OCI-M1 (cell line): ENCODE measurements at regions not wholly inside any gene's neighbourhood (a gene's known extent, or its start where the extent isn't known, plus 50 kb on each side); places are given as distances from the start of the nearest gene placed in this dataset.
"Not testable (repeated sequence)": the region's sequence is repeated elsewhere in the genome, so short reads cannot be mapped to it uniquely, and the experiment has no call there.

ENCODE experiments used
- DNase-seq: peaks from one replicate; lab custom pipeline; 2025; lab: John Stamatoyannopoulos, UW

GRCh38 chr5:30479104-30479503 is 714.4 kb upstream of the CDH6 start:
- no peak for DNase-seq

GRCh38 chr5:30475429-30475828 is 718.1 kb upstream of the CDH6 start:
- DNase-seq, result no peak

GRCh38 chr5:30469691-30470090 is 723.8 kb upstream of the CDH6 start:
- DNase-seq, result no peak

- peak; percentile 54 for DNase-seq
Observed at GRCh38 chr5:30458681-30459080, 734.8 kb upstream of the CDH6 start.

GRCh38 chr5:30455484-30455883 is 738.0 kb upstream of the CDH6 start:
- DNase-seq, result not testable (repeated sequence)

- DNase-seq, result no peak
Observed at GRCh38 chr5:30453168-30453567, 740.3 kb upstream of the CDH6 start.

GRCh38 chr5:30450153-30450552 is 743.3 kb upstream of the CDH6 start:
- no peak for DNase-seq

GRCh38 chr5:30447431-30447830 is 746.1 kb upstream of the CDH6 start:
- DNase-seq, result peak; percentile 51

GRCh38 chr5:30446456-30446855 is 747.0 kb upstream of the CDH6 start:
- DNase-seq, result no peak

GRCh38 chr5:30438785-30439184 is 754.7 kb upstream of the CDH6 start:
- no peak for DNase-seq

- peak; percentile 88 for DNase-seq
Observed at GRCh38 chr5:30436691-30437090, 756.8 kb upstream of the CDH6 start.

- peak; percentile 25 for DNase-seq
Observed at GRCh38 chr5:30428866-30429407, 764.5 kb upstream of the CDH6 start.

- no peak for DNase-seq
Observed at GRCh38 chr5:30414078-30414477, 779.4 kb upstream of the CDH6 start.

- DNase-seq, result peak; percentile 68
Observed at GRCh38 chr5:30413540-30413939, 779.9 kb upstream of the CDH6 start.

- DNase-seq, result no peak
Observed at GRCh38 chr5:30405821-30406220, 787.7 kb upstream of the CDH6 start.

GRCh38 chr5:30401479-30402058 is 791.9 kb upstream of the CDH6 start:
- peak; percentile 58 for DNase-seq

GRCh38 chr5:30398423-30398822 is 795.1 kb upstream of the CDH6 start:
- no peak for DNase-seq

- no peak for DNase-seq
Observed at GRCh38 chr5:30392897-30393296, 800.6 kb upstream of the CDH6 start.

GRCh38 chr5:30390095-30390494 is 803.4 kb upstream of the CDH6 start:
- no peak for DNase-seq

GRCh38 chr5:30387974-30388632 is 805.4 kb upstream of the CDH6 start:
- no peak for DNase-seq

- no peak for DNase-seq
Observed at GRCh38 chr5:30385754-30386153, 807.7 kb upstream of the CDH6 start.

- DNase-seq, result no peak
Observed at GRCh38 chr5:30384171-30384570, 809.3 kb upstream of the CDH6 start.

- DNase-seq, result no peak
Observed at GRCh38 chr5:30380228-30380627, 813.3 kb upstream of the CDH6 start.

- DNase-seq, result no peak
Observed at GRCh38 chr5:30376848-30377247, 816.6 kb upstream of the CDH6 start.
